Lung (tissue), 11 donors: ENCODE measurements at regions not wholly inside any gene's neighbourhood (a gene's known extent, or its start where the extent isn't known, plus 50 kb on each side); places are given as distances from the start of the nearest gene placed in this dataset.

Experiments used
- ATAC-seq: fragments of 200-7000 bp; cut with Tn5 transposase; one replicate; pipeline ENCODE4 v1.9.1; 2020; ENCODE audit warnings: moderate number of reproducible peaks; ENCODE audit not compliant: insufficient read depth, low FRiP score
- DNase-seq, 3 donors: peaks; one replicate each; pipeline ENCODE4 v3.0.0-alpha.2; 2013 to 2017
- H3K27ac ChIP-seq, 2 donors: one replicate each; pipeline ENCODE4 v1.5.1; 2013; ENCODE audit warnings: mild to moderate bottlenecking in 2 of 2, moderate library complexity in 2 of 2, control low read depth in 1 of 2, inconsistent platforms in 1 of 2, low read depth in 1 of 2, low read length in 1 of 2
- H3K27me3 ChIP-seq, 3 donors: one replicate each; pipeline ENCODE4 v1.5.1; 2013; ENCODE audit warnings: low read length in 2 of 3; ENCODE audit not compliant: control insufficient read depth in 3 of 3, insufficient read depth in 3 of 3
- H3K36me3 ChIP-seq, 4 donors: one replicate each; pipeline ENCODE4 v1.5.1; 2013; ENCODE audit warnings: low read length in 4 of 4, mild to moderate bottlenecking in 1 of 4, moderate library complexity in 1 of 4; ENCODE audit not compliant: control insufficient read depth in 4 of 4, insufficient read depth in 4 of 4
- H3K4me1 ChIP-seq, 5 donors: one replicate each; pipeline ENCODE4 v1.5.1; 2013; ENCODE audit warnings: low read length in 5 of 5, mild to moderate bottlenecking in 2 of 5, moderate library complexity in 1 of 5; ENCODE audit not compliant: control insufficient read depth in 5 of 5, insufficient read depth in 5 of 5
- H3K4me3 ChIP-seq: one replicate; pipeline ENCODE4 v1.5.1; 2013; ENCODE audit warnings: mild to moderate bottlenecking, control low read depth, moderate library complexity
- H3K9ac ChIP-seq, 2 donors: one replicate each; pipeline ENCODE4 v1.5.1; 2013; ENCODE audit warnings: low read length in 2 of 2, control low read depth in 1 of 2; ENCODE audit not compliant: insufficient read depth in 1 of 2
- H3K9me3 ChIP-seq, 4 donors: one replicate each; pipeline ENCODE4 v1.5.1; 2013; ENCODE audit warnings: low read length in 3 of 4, mild to moderate bottlenecking in 1 of 4, moderate library complexity in 1 of 4; ENCODE audit not compliant: control insufficient read depth in 4 of 4, insufficient read depth in 3 of 4
- WGBS, 2 donors: extraction: QIAGEN DNeasy Blood & Tissue Kit; methylation state at CpG; one replicate each; pipeline ENCODE4 v1.1.7; 2013; 5-methylcytosine and 5-hydroxymethylcytosine counted together
- TF ChIP-seq, protein P1 (sequence below): IDR thresholded peaks from 2 replicates; pipeline ENCODE4 v1.5.1; 2012; ENCODE audit warnings: mild to moderate bottlenecking; ENCODE audit errors: control extremely low read depth, extremely low read depth
- donor health status: control.
- donor health status: control.
- donor health status: Bipolar disorder and iron deficiency.
- donor health status: healthy.
- donor health status: DM: yes; HTN: yes; CAD: no.

- H3K27me3 ChIP-seq: no peaks in the 10 kb centered on the region
- H3K36me3 ChIP-seq: no peaks in the 10 kb centered on the region
- no peak overlapping the region for H3K27ac ChIP-seq
- DNase-seq: no peak
- H3K9me3 ChIP-seq: no peaks in the 10 kb centered on the region
- WGBS, 2 donors: 89 to 91% methylated on average over 3 of the region's 3 CpGs
- TF ChIP-seq, protein P1, sequence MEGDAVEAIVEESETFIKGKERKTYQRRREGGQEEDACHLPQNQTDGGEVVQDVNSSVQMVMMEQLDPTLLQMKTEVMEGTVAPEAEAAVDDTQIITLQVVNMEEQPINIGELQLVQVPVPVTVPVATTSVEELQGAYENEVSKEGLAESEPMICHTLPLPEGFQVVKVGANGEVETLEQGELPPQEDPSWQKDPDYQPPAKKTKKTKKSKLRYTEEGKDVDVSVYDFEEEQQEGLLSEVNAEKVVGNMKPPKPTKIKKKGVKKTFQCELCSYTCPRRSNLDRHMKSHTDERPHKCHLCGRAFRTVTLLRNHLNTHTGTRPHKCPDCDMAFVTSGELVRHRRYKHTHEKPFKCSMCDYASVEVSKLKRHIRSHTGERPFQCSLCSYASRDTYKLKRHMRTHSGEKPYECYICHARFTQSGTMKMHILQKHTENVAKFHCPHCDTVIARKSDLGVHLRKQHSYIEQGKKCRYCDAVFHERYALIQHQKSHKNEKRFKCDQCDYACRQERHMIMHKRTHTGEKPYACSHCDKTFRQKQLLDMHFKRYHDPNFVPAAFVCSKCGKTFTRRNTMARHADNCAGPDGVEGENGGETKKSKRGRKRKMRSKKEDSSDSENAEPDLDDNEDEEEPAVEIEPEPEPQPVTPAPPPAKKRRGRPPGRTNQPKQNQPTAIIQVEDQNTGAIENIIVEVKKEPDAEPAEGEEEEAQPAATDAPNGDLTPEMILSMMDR: no peak
- ATAC-seq: no peak
- peaks cover 0 to 3% (median 0%) of the 10 kb centered on the region in 5 donors for H3K4me1 ChIP-seq
- H3K9ac ChIP-seq: no peak overlapping the region
- no peak overlapping the region for H3K4me3 ChIP-seq
These were observed 135.5 kb downstream of the NUAK1 start for GRCh38 chr12:106003297-106003696.

DNA sequence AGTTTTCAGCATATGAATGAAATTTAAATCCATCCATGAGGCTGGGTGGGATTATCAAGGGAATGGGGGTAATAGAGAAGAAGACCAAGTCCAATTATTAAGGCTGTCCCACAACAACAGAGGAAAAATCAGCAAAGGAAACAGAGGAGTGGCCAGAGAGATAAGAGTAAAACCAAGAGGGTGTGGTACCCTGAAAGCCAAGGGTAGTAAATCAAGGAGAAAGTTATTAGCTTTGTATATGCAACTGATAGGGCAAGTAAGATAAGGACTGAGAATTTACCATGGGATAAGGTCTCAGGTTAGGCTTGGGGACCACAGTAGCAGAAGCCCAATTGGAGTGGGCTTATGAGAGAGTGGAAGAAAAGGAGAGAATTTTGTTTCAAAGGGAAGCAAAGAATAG, 134.5 kb downstream of the NUAK1 start:
- no peak overlapping the region for H3K27ac ChIP-seq
- no peaks in the 10 kb centered on the region for H3K9me3 ChIP-seq
- no peaks in the 10 kb centered on the region for H3K27me3 ChIP-seq
- no peak for DNase-seq
- H3K9ac ChIP-seq: no peak overlapping the region
- no peak for ATAC-seq
- peaks cover 0 to 3% (median 0%) of the 10 kb centered on the region in 5 donors for H3K4me1 ChIP-seq
- TF ChIP-seq, protein P1: no peak
- no peaks in the 10 kb centered on the region for H3K36me3 ChIP-seq
- H3K4me3 ChIP-seq: no peak overlapping the region

- no peak overlapping the region for H3K9ac ChIP-seq
- H3K9me3 ChIP-seq: no peaks in the 10 kb centered on the region
- H3K4me3 ChIP-seq: no peak overlapping the region
- 79% methylated on average over 4 of the region's 4 CpGs for WGBS, 2 donors
- no peak overlapping the region for H3K27ac ChIP-seq
- no peaks in the 10 kb centered on the region for H3K27me3 ChIP-seq
- no peak for ATAC-seq
- TF ChIP-seq, protein P1: no peak
- no peak for DNase-seq
- H3K36me3 ChIP-seq: no peaks in the 10 kb centered on the region
- peaks cover 0 to 3% (median 3%) of the 10 kb centered on the region in 5 donors for H3K4me1 ChIP-seq
These were observed 132.4 kb downstream of the NUAK1 start for GRCh38 chr12:106006382-106006781.

GRCh38 chr12:106006940-106007339, 131.8 kb downstream of the NUAK1 start:
- no peaks in the 10 kb centered on the region for H3K9me3 ChIP-seq
- peaks cover 0 to 6% (median 3%) of the 10 kb centered on the region in 5 donors for H3K4me1 ChIP-seq
- H3K9ac ChIP-seq: no peak overlapping the region
- ATAC-seq: no peak
- no peak for DNase-seq
- no peaks in the 10 kb centered on the region for H3K27me3 ChIP-seq
- TF ChIP-seq, protein P1: no peak
- no peaks in the 10 kb centered on the region for H3K36me3 ChIP-seq
- no peak overlapping the region for H3K4me3 ChIP-seq
- no peak overlapping the region for H3K27ac ChIP-seq
- 88 to 94% methylated on average over 2 of the region's 2 CpGs for WGBS, 2 donors
